ENCODE measurements at regions not wholly inside any gene's neighbourhood (a gene's known extent, or its start where the extent isn't known, plus 50 kb on each side); places are given as distances from the start of the nearest gene placed in this dataset.

GRCh38 chr16:85416228-85417109 lies 196.7 kb upstream of the GSE1 start (continued):
- TF ChIP-seq ZBED4 (CRISPR knock-in tag; IDR thresholded peaks at IDR 0.05; ENCODE audit: borderline replicate concordance) (no peak), AKAP8 (CRISPR knock-in tag; IDR thresholded peaks at IDR 0.05) (no peak), ZNF709 (CRISPR knock-in tag; IDR thresholded peaks at IDR 0.05) (no peak), ZNF607 (CRISPR knock-in tag; IDR thresholded peaks at IDR 0.05; ENCODE audit: borderline replicate concordance) (no peak), KLF6 (CRISPR knock-in tag; IDR thresholded peaks at IDR 0.05) (no peak), RBAK (CRISPR knock-in tag; IDR thresholded peaks at IDR 0.05) (no peak), KLF16 (CRISPR knock-in tag; IDR thresholded peaks at IDR 0.05) (no peak), GATAD2A (CRISPR knock-in tag; IDR thresholded peaks at IDR 0.05) (peak; percentile 47; the same call in 1 of the 2 replicates), LCORL (IDR thresholded peaks at IDR 0.05) (no peak), LCORL (CRISPR knock-in tag; IDR thresholded peaks at IDR 0.05) (no peak), PRMT3 (CRISPR knock-in tag; IDR thresholded peaks at IDR 0.05; ENCODE audit: borderline replicate concordance, low read depth) (no peak), TCF7L2 (IDR thresholded peaks at IDR 0.05; ENCODE audit: low read depth, low read length) (no peak), GLI4 (CRISPR knock-in tag; IDR thresholded peaks at IDR 0.05; ENCODE audit: borderline replicate concordance) (no peak), SKI (IDR thresholded peaks at IDR 0.05; ENCODE audit: partially characterized antibody) (no peak), SRSF4 (IDR thresholded peaks at IDR 0.05; ENCODE audit: low read depth, low read length, poor library complexity, severe bottlenecking) (no peak), FOSL2 (CRISPR knock-in tag; IDR thresholded peaks at IDR 0.05) (peak; percentile 17; the same call in 1 of the 2 replicates), MAF1 (CRISPR knock-in tag; IDR thresholded peaks at IDR 0.05; ENCODE audit: borderline replicate concordance) (no peak), HOXA3 (CRISPR knock-in tag; IDR thresholded peaks at IDR 0.05) (peak; percentile 42; the same call in 1 of the 2 replicates), NR3C1 (CRISPR knock-in tag; IDR thresholded peaks at IDR 0.05) (no peak), HOMEZ (CRISPR knock-in tag; IDR thresholded peaks at IDR 0.05; ENCODE audit: low read depth) (no peak), ZNF740 (CRISPR knock-in tag; IDR thresholded peaks at IDR 0.05) (no peak)
- TF ChIP-seq, protein P1, sequence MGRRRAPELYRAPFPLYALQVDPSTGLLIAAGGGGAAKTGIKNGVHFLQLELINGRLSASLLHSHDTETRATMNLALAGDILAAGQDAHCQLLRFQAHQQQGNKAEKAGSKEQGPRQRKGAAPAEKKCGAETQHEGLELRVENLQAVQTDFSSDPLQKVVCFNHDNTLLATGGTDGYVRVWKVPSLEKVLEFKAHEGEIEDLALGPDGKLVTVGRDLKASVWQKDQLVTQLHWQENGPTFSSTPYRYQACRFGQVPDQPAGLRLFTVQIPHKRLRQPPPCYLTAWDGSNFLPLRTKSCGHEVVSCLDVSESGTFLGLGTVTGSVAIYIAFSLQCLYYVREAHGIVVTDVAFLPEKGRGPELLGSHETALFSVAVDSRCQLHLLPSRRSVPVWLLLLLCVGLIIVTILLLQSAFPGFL (CRISPR knock-in tag; IDR thresholded peaks at IDR 0.05) = no peak
- TF ChIP-seq, protein P2, sequence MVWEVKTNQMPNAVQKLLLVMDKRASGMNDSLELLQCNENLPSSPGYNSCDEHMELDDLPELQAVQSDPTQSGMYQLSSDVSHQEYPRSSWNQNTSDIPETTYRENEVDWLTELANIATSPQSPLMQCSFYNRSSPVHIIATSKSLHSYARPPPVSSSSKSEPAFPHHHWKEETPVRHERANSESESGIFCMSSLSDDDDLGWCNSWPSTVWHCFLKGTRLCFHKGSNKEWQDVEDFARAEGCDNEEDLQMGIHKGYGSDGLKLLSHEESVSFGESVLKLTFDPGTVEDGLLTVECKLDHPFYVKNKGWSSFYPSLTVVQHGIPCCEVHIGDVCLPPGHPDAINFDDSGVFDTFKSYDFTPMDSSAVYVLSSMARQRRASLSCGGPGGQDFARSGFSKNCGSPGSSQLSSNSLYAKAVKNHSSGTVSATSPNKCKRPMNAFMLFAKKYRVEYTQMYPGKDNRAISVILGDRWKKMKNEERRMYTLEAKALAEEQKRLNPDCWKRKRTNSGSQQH (CRISPR knock-in tag; IDR thresholded peaks at IDR 0.05; ENCODE audit: low read depth) = no peak
